Ishikawa (cell line): ENCODE measurements at regions not wholly inside any gene's neighbourhood (a gene's known extent, or its start where the extent isn't known, plus 50 kb on each side); places are given as distances from the start of the nearest gene placed in this dataset.

Source experiments
- CREB1 ChIP-seq: IDR thresholded peaks from 2 replicates; pipeline ENCODE4 v1.6.1; 2012; ENCODE audit warnings: low read depth
- EP300 ChIP-seq: IDR thresholded peaks from 2 replicates; pipeline ENCODE4 v1.6.1; 2012; ENCODE audit warnings: borderline replicate concordance
- FOXM1 ChIP-seq: IDR thresholded peaks from 2 replicates; pipeline ENCODE4 v1.6.1; 2012; ENCODE audit warnings: low read depth, borderline replicate concordance
- RAD21 ChIP-seq: IDR thresholded peaks from 2 replicates; pipeline ENCODE4 v1.6.1; 2012; ENCODE audit warnings: low read depth
- ZBTB7A ChIP-seq: IDR thresholded peaks from 2 replicates; pipeline ENCODE4 v1.6.1; 2012; ENCODE audit warnings: low read depth
- TF ChIP-seq, protein P1 (sequence below): IDR thresholded peaks from 2 replicates; pipeline ENCODE4 v1.6.1; 2012; ENCODE audit warnings: low read depth, mild to moderate bottlenecking
- TF ChIP-seq, protein P2 (sequence below): IDR thresholded peaks from 2 replicates; pipeline ENCODE4 v1.6.1; 2012

DNA sequence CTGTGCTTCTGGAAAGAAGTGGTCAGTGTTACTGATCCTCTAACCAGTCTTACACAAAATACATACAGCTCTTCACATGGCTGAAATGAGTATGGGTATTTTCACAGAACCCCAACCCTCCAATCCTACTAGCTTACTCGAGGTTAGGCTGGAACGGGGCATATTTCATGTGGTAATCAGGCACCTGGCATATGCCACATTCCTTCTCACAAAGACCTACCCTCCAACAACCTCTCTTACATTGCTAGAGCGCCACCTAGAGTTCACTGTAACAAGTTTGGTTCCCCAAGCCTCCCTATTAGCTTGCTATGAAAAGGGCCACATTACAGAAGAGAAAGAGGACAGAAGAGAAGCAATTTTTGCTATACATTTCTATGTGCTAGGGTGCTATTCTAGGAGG, 597.3 kb downstream of the PRELID2 start:
- no peak for TF ChIP-seq EP300
- peak; percentile 82 for TF ChIP-seq RAD21
- TF ChIP-seq, protein P1, sequence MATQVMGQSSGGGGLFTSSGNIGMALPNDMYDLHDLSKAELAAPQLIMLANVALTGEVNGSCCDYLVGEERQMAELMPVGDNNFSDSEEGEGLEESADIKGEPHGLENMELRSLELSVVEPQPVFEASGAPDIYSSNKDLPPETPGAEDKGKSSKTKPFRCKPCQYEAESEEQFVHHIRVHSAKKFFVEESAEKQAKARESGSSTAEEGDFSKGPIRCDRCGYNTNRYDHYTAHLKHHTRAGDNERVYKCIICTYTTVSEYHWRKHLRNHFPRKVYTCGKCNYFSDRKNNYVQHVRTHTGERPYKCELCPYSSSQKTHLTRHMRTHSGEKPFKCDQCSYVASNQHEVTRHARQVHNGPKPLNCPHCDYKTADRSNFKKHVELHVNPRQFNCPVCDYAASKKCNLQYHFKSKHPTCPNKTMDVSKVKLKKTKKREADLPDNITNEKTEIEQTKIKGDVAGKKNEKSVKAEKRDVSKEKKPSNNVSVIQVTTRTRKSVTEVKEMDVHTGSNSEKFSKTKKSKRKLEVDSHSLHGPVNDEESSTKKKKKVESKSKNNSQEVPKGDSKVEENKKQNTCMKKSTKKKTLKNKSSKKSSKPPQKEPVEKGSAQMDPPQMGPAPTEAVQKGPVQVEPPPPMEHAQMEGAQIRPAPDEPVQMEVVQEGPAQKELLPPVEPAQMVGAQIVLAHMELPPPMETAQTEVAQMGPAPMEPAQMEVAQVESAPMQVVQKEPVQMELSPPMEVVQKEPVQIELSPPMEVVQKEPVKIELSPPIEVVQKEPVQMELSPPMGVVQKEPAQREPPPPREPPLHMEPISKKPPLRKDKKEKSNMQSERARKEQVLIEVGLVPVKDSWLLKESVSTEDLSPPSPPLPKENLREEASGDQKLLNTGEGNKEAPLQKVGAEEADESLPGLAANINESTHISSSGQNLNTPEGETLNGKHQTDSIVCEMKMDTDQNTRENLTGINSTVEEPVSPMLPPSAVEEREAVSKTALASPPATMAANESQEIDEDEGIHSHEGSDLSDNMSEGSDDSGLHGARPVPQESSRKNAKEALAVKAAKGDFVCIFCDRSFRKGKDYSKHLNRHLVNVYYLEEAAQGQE: no peak
- TF ChIP-seq, protein P2, sequence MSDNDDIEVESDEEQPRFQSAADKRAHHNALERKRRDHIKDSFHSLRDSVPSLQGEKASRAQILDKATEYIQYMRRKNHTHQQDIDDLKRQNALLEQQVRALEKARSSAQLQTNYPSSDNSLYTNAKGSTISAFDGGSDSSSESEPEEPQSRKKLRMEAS: no peak
- TF ChIP-seq CREB1: no peak
- no peak for TF ChIP-seq ZBTB7A
- no peak for TF ChIP-seq FOXM1
